Stimulated activated naive CD4-positive, alpha-beta T cell treated with Interleukin-2 at 50 U/mL for 16 hours (primary cell): ENCODE measurements at regions not wholly inside any gene's neighbourhood (a gene's known extent, or its start where the extent isn't known, plus 50 kb on each side); places are given as distances from the start of the nearest gene placed in this dataset.

Source experiments
- DNase-seq: peaks from one replicate; lab custom pipeline; 2025; lab: John Stamatoyannopoulos, UW

GRCh38 chr14:96727980-96728717, 69.0 kb upstream of the VRK1 start:
- DNase-seq = no peak

GRCh38 chr14:96729889-96730288, 67.3 kb upstream of the VRK1 start:
- DNase-seq = no peak

- no peak for DNase-seq
These were observed 66.8 kb upstream of the VRK1 start for GRCh38 chr14:96730386-96730785.

GRCh38 chr14:96734076-96734622, 63.0 kb upstream of the VRK1 start:
- no peak for DNase-seq

- DNase-seq = no peak
These were observed 61.7 kb upstream of the VRK1 start for GRCh38 chr14:96735526-96735925.

- DNase-seq = no peak
These were observed 60.7 kb upstream of the VRK1 start for GRCh38 chr14:96736439-96736838.

GRCh38 chr14:96737881-96738280, 59.3 kb upstream of the VRK1 start:
- peak; percentile 2 for DNase-seq

- DNase-seq = no peak
These were observed 57.8 kb upstream of the VRK1 start for GRCh38 chr14:96739200-96739910.

GRCh38 chr14:96741151-96741977, 55.8 kb upstream of the VRK1 start:
- DNase-seq = peak; percentile 52

- no peak for DNase-seq
These were observed 52.9 kb upstream of the VRK1 start for GRCh38 chr14:96744262-96744661.

- DNase-seq = no peak
These were observed 51.6 kb upstream of the VRK1 start for GRCh38 chr14:96745500-96746051.

- DNase-seq = no peak
These were observed 51.1 kb upstream of the VRK1 start for GRCh38 chr14:96746101-96746500.

GRCh38 chr14:96747006-96747405, 50.2 kb upstream of the VRK1 start:
- DNase-seq = no peak
